Fibroblast of skin of scalp (primary cell): ENCODE measurements at regions not wholly inside any gene's neighbourhood (a gene's known extent, or its start where the extent isn't known, plus 50 kb on each side); places are given as distances from the start of the nearest gene placed in this dataset.

Experiments
- DNase-seq: peaks from one replicate; pipeline ENCODE4 v3.0.0-alpha.2; 2013

GRCh38 chr3:116767726-116768125, 58.1 kb downstream of the TUSC7 start:
- no peak for DNase-seq

GRCh38 chr3:116770815-116771450, 61.4 kb downstream of the TUSC7 start:
- peak; percentile 81 for DNase-seq

GRCh38 chr3:116776880-116777785, 67.6 kb downstream of the TUSC7 start:
- peak; percentile 18 for DNase-seq

GRCh38 chr3:116785226-116785625, 75.6 kb downstream of the TUSC7 start:
- no peak for DNase-seq

GRCh38 chr3:116802651-116803050, 93.1 kb downstream of the TUSC7 start:
- DNase-seq: no peak

GRCh38 chr3:116806351-116806750, 96.8 kb downstream of the TUSC7 start:
- no peak for DNase-seq

- no peak for DNase-seq
Observed at GRCh38 chr3:116808725-116809124, 99.1 kb downstream of the TUSC7 start.

GRCh38 chr3:116809208-116809607, 99.6 kb downstream of the TUSC7 start:
- no peak for DNase-seq

- DNase-seq: no peak
Observed at GRCh38 chr3:116811754-116812153, 102.2 kb downstream of the TUSC7 start.

- DNase-seq: no peak
Observed at GRCh38 chr3:116812949-116813348, 103.4 kb downstream of the TUSC7 start.

GRCh38 chr3:116815321-116815720, 105.7 kb downstream of the TUSC7 start:
- DNase-seq: no peak

GRCh38 chr3:116815831-116816588, 106.4 kb downstream of the TUSC7 start:
- no peak for DNase-seq

GRCh38 chr3:116821371-116821770, 111.8 kb downstream of the TUSC7 start:
- DNase-seq: no peak

GRCh38 chr3:116824208-116824607, 114.6 kb downstream of the TUSC7 start:
- DNase-seq: no peak

- DNase-seq: no peak
Observed at GRCh38 chr3:116833202-116833601, 123.6 kb downstream of the TUSC7 start.

GRCh38 chr3:116834816-116835215, 125.2 kb downstream of the TUSC7 start:
- DNase-seq: no peak

GRCh38 chr3:116835658-116836057, 126.1 kb downstream of the TUSC7 start:
- DNase-seq: peak; percentile 11

GRCh38 chr3:116836286-116836685, 126.7 kb downstream of the TUSC7 start:
- DNase-seq: peak; percentile 77

- no peak for DNase-seq
Observed at GRCh38 chr3:116837483-116837882, 127.9 kb downstream of the TUSC7 start.

GRCh38 chr3:116841003-116841735, 131.6 kb downstream of the TUSC7 start:
- no peak for DNase-seq

GRCh38 chr3:116842254-116842957, 132.8 kb downstream of the TUSC7 start:
- DNase-seq: no peak
